Skeletal muscle tissue (tissue), 3 donors: ENCODE measurements at regions not wholly inside any gene's neighbourhood (a gene's known extent, or its start where the extent isn't known, plus 50 kb on each side); places are given as distances from the start of the nearest gene placed in this dataset.

ENCODE experiments used
- H3K27ac ChIP-seq: one replicate; pipeline ENCODE4 v1.7.0; 2013; ENCODE audit warnings: mild to moderate bottlenecking, low read depth, low read length, inconsistent platforms
- H3K27me3 ChIP-seq, 3 donors: one replicate each; pipeline ENCODE4 v1.7.0; 2013; ENCODE audit warnings: low read length in 3 of 3; ENCODE audit not compliant: control insufficient read depth in 3 of 3, insufficient read depth in 3 of 3
- H3K36me3 ChIP-seq, 3 donors: one replicate each; pipeline ENCODE4 v1.7.0; 2013; ENCODE audit warnings: low read length in 3 of 3; ENCODE audit not compliant: control insufficient read depth in 3 of 3, insufficient read depth in 3 of 3
- H3K4me1 ChIP-seq, 3 donors: one replicate each; pipeline ENCODE4 v1.7.0; 2013; ENCODE audit warnings: low read length in 3 of 3, mild to moderate bottlenecking in 3 of 3; ENCODE audit not compliant: control insufficient read depth in 3 of 3, insufficient read depth in 3 of 3
- H3K4me3 ChIP-seq, 3 donors: one replicate each; pipeline ENCODE4 v1.7.0; 2013; ENCODE audit warnings: low read length in 3 of 3
- H3K9ac ChIP-seq, 3 donors: one replicate each; pipeline ENCODE4 v1.7.0; 2013; ENCODE audit warnings: low read length in 3 of 3, mild to moderate bottlenecking in 3 of 3, moderate library complexity in 2 of 3, low read depth in 1 of 3
- H3K9me3 ChIP-seq, 3 donors: one replicate each; pipeline ENCODE4 v1.7.0; 2013; ENCODE audit warnings: low read length in 3 of 3; ENCODE audit not compliant: control insufficient read depth in 3 of 3
- donor health status: Osteomylitis.

DNA sequence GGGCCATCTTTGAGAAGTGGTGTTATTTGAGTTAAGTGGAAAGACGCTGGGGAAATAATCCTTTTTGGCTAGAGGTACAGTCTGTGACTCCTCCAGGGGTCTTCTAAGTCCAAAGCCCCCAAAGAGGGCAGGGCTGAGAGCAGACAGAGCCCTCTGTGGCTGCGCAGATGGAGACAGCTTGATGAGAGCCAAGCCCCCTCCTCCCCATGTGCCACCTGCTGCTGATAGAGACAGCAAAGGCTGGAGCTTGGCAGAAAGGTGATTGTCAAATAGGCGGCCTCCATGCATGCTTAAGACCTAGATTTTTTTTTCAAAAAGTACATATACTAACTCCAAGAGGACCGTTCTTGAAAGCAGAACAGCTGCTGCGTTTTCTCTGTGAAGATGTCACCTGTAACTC lies 72.4 kb downstream of the CRYGS start:
- Histone ChIP-seq H3K4me1 (peaks cover 0 to 5% (median 0%) of the 10 kb centered on the region in 3 donors), H3K36me3 (no peaks in the 10 kb centered on the region), H3K9ac (no peak overlapping the region), H3K27ac (no peak overlapping the region), H3K27me3 (no peaks in the 10 kb centered on the region), H3K9me3 (no peaks in the 10 kb centered on the region), H3K4me3 (no peak overlapping the region)

GRCh38 chr3:186469525-186469924 lies 74.7 kb downstream of the CRYGS start:
- no peaks in the 10 kb centered on the region for H3K27me3 ChIP-seq
- no peak overlapping the region for H3K27ac ChIP-seq
- H3K36me3 ChIP-seq = no peaks in the 10 kb centered on the region
- H3K9me3 ChIP-seq = no peaks in the 10 kb centered on the region
- H3K4me3 ChIP-seq = no peak overlapping the region
- no peak overlapping the region for H3K9ac ChIP-seq
- no peaks in the 10 kb centered on the region for H3K4me1 ChIP-seq

DNA sequence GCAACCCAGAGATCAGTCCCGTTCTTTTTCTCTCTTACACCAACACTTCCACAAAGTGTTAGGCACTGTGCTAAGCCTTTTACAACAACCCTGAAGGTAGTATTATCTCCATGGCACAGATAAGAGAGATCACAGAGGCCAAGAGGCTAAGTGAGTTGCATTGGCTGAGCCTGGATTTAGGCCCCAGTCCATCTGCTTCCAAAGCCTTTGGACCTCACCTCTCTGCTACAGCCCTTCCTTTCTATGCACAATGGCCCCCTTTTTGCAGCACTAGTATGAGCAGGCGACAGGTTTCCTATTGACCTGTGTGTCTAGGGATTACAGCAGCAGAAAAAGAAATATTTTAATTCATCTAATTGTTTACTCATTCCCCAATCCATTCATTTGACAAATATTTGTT lies 76.2 kb downstream of the CRYGS start:
- Histone ChIP-seq H3K9me3 (no peaks in the 10 kb centered on the region), H3K4me3 (no peak overlapping the region), H3K27ac (no peak overlapping the region), H3K27me3 (no peaks in the 10 kb centered on the region), H3K4me1 (no peaks in the 10 kb centered on the region), H3K36me3 (no peaks in the 10 kb centered on the region), H3K9ac (no peak overlapping the region)

GRCh38 chr3:186466391-186466974 lies 77.7 kb downstream of the CRYGS start:
- no peaks in the 10 kb centered on the region for H3K27me3 ChIP-seq
- H3K9me3 ChIP-seq = no peaks in the 10 kb centered on the region
- H3K4me3 ChIP-seq = no peak overlapping the region
- no peaks in the 10 kb centered on the region for H3K36me3 ChIP-seq
- H3K4me1 ChIP-seq = no peaks in the 10 kb centered on the region
- no peak overlapping the region for H3K9ac ChIP-seq
- no peak overlapping the region for H3K27ac ChIP-seq

DNA sequence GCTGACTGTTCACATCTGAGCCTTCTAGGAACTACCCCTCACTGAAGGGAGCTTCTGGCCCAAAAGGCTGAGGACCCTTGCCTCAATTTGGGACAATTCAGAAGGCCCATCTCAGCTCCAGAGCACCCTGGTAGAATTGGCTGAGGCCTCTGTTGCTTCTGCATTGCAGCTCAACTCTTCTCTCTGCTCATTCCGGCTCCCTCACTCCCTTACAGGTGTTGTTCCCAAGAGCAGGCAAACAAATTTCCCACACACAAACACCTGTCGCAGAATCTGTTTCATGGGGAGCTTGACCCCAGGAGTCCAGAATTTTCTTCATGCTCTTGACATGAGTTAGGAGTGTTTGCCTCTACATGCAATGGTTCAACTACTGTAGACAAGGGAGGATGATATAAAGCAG lies 78.7 kb downstream of the CRYGS start:
- Histone ChIP-seq H3K4me3 (no peak overlapping the region), H3K4me1 (no peaks in the 10 kb centered on the region), H3K27me3 (no peaks in the 10 kb centered on the region), H3K9me3 (no peaks in the 10 kb centered on the region), H3K36me3 (no peaks in the 10 kb centered on the region), H3K9ac (no peak overlapping the region), H3K27ac (no peak overlapping the region)

DNA sequence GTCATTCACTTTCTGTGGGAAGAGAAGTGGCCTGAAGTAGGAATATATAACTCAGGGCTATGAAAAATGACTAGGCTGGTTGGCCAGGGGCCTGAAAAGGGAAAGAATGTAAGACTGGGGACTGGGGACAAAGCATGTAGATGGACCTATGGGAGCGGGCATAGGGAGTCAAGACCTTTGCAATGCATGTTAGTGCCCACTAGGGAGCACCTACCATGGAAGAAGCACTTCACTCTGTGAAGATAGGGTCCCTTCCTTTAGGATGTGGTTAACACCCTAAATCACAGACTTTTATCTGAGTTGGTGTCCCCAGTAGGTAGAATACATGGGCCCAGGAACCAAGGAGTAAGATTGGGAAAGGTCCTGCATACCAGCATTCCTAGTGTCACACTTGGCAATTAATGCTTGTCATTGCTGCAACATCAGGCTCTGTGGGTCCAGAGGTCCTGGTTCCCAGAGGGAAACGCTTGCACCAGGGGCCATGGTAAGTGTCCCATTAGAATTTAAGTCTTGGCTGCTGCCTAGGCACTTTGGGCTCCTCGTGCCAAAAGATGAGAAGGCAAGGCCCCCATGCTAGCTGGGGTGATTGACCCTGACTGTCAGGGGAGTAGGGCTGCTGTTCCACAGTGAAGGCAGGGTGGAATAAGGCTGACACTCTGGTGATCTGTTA lies 79.6 kb downstream of the CRYGS start:
- Histone ChIP-seq H3K27ac (no peak overlapping the region), H3K9me3 (no peaks in the 10 kb centered on the region), H3K9ac (no peak overlapping the region), H3K4me1 (no peaks in the 10 kb centered on the region), H3K27me3 (no peaks in the 10 kb centered on the region), H3K4me3 (no peak overlapping the region), H3K36me3 (no peaks in the 10 kb centered on the region)

- H3K36me3 ChIP-seq = no peaks in the 10 kb centered on the region
- H3K27me3 ChIP-seq = no peaks in the 10 kb centered on the region
- H3K9me3 ChIP-seq = no peaks in the 10 kb centered on the region
- H3K27ac ChIP-seq = no peak overlapping the region
- H3K4me1 ChIP-seq = no peaks in the 10 kb centered on the region
- no peak overlapping the region for H3K4me3 ChIP-seq
- H3K9ac ChIP-seq = no peak overlapping the region
Measured at GRCh38 chr3:186461141-186461540, 83.0 kb downstream of the CRYGS start.

DNA sequence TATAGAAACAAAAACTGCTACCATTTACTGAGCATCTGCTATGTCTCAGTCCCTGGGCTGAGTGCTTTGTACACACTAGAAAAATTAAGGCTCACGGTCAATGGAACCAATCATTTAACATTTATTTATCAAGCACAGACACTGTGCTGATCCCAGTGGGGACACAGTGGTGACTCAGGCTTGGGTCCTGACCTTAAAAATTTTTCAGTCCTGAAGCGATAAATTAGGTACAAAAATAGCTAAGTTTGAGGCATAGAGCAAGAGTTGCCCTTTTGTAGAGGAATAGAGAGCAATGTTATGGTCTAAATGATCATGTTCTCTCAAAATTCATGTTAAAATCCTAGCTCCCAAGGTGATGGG lies 85.1 kb downstream of the CRYGS start:
- H3K36me3 ChIP-seq = no peaks in the 10 kb centered on the region
- H3K4me1 ChIP-seq = no peaks in the 10 kb centered on the region
- H3K27ac ChIP-seq = no peak overlapping the region
- no peaks in the 10 kb centered on the region for H3K9me3 ChIP-seq
- no peaks in the 10 kb centered on the region for H3K27me3 ChIP-seq
- no peak overlapping the region for H3K9ac ChIP-seq
- no peak overlapping the region for H3K4me3 ChIP-seq

DNA sequence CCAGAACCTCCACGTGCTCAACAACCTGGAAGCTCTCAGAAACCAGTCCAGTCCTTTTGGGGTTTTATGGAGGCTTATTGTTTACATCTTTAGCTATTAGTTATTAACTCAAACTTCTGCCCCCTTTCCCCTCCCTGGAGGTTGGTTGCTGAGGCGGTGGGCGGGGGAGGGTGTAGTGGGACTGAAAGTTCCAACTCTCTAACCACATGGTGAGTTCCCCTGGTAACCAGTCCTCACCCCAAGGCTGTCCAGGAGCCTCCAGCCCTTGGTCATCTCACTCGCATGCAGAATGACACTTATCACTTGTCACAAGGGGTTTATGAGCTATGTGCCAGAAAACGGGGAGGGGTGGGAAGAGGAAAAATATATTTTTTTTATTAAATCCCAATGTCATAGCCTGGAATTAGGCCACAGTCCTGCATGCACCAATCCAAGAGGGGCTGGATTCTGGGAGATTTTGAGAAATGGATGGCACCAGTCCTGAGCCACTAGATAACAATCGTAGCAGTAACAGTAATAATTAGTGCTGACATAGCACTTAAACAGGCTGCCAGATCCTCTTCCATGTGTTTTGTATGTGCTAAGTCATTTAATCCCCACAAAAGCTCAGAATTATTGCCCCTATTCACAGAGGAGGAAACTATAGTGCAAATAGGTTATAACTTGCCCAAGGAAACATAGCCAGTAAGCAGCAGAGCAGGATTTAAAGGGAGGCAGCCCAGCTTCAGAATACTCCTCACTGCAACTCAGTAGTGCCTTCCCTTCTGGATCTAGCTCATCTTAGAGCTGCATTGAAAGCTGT lies 85.7 kb downstream of the CRYGS start:
- no peak overlapping the region for H3K27ac ChIP-seq
- H3K27me3 ChIP-seq = no peaks in the 10 kb centered on the region
- H3K9ac ChIP-seq = no peak overlapping the region

DNA sequence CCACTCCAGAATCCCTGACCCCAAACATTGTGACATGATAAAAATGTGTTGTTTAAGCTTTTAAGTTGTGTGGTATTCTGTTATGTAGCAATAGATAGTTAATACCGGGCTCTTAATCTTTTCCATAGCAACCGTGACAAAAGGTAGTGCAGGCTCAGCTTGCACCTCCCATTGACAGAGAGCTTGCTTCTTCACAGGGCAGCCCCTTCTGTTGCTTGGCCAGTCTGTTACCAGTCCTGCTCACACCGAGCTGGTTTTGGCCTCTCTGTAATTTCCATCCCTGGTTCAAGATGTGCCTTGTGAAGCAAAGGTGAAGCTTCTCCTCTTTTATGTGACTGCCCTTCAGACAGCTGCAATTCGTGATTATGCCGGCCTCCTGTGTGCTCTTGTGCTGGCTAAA lies 86.9 kb downstream of the CRYGS start:
- Histone ChIP-seq H3K4me1 (no peaks in the 10 kb centered on the region), H3K27ac (no peak overlapping the region), H3K4me3 (no peak overlapping the region), H3K27me3 (no peaks in the 10 kb centered on the region), H3K9ac (no peak overlapping the region), H3K36me3 (no peaks in the 10 kb centered on the region), H3K9me3 (no peaks in the 10 kb centered on the region)

More for the DNA sequence above, 85.7 kb downstream of the CRYGS start:
- Histone ChIP-seq H3K4me3 (no peak overlapping the region), H3K4me1 (no peaks in the 10 kb centered on the region), H3K9me3 (no peaks in the 10 kb centered on the region), H3K36me3 (no peaks in the 10 kb centered on the region)
